ENCODE measurements at regions not wholly inside any gene's neighbourhood (a gene's known extent, or its start where the extent isn't known, plus 50 kb on each side); places are given as distances from the start of the nearest gene placed in this dataset.

DNA sequence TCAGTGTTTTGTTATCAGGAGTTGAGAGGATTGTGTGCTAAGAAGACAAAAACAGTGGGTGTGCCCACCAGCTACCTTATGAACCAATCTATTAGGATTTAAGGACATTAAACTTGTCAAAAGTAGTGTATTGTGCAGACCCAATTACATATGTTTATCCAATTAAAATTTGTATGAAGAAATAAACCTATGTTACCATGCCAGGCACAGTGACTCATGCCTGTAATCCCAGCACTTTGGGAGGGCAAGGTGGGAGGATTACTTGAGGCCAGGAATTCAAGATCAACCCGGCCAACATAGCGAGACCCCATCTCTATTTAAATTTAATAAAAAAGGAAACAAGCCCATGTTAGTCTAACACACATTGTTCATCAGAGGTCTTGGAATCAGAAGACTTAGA is 162.2 kb downstream of the IRS1 start:
- TF ChIP-seq, protein P1, sequence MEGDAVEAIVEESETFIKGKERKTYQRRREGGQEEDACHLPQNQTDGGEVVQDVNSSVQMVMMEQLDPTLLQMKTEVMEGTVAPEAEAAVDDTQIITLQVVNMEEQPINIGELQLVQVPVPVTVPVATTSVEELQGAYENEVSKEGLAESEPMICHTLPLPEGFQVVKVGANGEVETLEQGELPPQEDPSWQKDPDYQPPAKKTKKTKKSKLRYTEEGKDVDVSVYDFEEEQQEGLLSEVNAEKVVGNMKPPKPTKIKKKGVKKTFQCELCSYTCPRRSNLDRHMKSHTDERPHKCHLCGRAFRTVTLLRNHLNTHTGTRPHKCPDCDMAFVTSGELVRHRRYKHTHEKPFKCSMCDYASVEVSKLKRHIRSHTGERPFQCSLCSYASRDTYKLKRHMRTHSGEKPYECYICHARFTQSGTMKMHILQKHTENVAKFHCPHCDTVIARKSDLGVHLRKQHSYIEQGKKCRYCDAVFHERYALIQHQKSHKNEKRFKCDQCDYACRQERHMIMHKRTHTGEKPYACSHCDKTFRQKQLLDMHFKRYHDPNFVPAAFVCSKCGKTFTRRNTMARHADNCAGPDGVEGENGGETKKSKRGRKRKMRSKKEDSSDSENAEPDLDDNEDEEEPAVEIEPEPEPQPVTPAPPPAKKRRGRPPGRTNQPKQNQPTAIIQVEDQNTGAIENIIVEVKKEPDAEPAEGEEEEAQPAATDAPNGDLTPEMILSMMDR (conservative IDR thresholded peaks at IDR 0.05), result no peak
- no peak overlapping the region for H3K27ac ChIP-seq

DNA sequence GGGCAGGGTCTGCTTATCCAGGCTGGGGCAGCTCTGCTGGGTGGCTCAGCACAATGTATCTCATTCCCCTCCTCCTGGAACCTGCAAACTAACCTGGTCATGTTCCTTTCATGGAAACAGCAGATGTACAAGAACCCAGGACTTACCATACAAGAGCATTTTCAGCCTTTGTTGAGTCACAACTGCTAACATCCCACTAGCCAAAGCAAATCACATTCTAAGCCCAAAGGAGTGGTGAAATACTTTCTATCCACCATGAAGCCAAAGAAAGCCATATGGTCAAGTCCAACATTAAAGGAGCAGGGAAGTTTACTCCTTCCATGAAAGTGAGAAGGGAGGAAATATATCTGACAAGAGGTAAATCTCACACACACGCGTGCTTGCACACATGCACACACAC is 163.0 kb downstream of the IRS1 start:
- no peak overlapping the region for H3K27ac ChIP-seq
- TF ChIP-seq, protein P1 (conservative IDR thresholded peaks at IDR 0.05), result no peak

DNA sequence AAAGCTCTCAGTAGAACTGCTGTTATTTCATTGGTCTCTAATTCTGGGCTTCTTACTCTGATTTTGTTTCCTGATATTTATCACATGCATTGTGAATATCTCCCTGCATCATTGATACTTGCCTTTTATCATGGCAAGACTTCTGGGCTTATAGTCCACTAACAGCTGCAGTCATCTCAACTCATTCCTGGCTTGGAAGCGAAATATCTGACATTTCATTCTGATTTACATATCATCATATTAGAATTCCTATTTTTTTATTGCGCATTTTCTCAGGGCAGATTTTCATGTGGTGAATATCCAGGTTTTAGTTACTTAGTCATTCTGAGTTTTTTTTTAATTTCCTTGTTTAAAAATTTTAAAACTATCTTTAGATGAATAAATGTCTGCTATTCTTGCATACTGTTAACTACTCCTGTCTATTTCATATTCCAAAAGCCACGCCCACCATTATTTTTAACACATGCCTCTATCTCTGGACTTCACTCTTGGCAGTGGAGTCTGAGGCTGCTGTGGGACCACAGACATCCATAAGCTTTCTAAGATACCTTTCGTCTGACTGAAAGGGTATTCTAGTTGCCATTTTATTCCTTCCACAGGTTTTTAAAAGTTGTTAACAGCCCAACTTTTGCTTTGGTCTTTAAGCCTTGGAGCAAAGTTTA is 164.5 kb downstream of the IRS1 start:
- H3K27ac ChIP-seq, result no peak overlapping the region
- TF ChIP-seq, protein P1 (conservative IDR thresholded peaks at IDR 0.05), result no peak

DNA sequence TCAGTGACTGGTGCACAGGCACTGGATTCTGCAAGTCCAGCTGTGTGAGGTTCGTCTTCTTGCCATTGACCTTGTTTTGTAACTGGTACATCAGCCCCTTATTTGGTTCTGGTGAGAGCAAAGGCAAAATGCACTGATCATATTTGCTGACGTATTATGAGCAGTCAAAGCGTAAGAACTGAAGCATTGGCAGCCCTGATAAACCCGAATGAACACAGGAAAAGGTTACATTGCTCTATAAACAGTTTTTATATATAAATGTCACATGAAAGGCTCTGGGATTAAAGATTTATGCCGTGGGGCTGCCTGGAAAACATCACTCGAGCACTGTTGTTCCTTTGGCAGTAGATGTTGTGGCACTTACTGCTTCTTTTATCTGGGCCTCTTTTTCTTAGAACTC is 167.9 kb downstream of the IRS1 start:
- TF ChIP-seq, protein P1 (conservative IDR thresholded peaks at IDR 0.05), result no peak
- peak overlapping the region; percentile 62 for H3K27ac ChIP-seq

DNA sequence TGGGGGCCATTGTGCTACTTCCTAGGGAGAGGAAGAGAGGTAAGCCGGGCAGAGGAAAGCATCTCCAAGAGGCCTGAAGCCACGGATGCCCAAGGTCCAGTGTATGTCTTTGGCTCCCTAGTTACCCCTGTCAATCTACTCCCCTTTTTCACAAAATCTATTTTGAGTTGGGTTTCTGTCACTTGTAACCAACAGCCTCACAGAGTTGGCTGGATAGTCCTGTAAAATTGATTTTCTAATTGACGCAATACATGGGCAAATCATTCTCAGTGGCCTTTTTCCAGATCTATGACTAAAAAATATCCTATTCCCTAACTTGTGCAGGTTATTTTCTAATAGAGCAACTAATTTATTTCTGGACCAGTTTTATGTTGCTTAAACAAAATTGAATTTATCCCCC is 168.4 kb downstream of the IRS1 start:
- TF ChIP-seq, protein P1 (conservative IDR thresholded peaks at IDR 0.05), result no peak

DNA sequence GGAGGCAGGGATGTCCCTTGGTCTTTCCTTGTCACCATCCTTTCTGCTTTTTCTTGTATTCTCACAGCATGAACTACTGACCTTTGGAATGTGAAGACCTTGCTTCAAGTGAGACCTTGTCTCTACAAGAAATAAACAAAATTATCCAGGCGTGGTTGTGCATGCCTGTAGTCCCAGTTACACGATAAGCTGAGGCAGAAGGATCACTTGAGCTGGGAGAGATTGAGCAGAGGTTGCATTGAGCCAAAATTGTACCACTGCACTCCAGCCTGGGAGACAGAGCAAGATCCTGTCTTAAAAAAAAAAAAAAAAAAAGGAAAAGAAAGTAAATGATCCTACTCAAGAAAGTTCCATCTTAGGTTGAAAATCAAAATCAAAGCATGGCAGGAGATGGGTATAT is 173.7 kb downstream of the IRS1 start:
- no peak overlapping the region for H3K27ac ChIP-seq
- TF ChIP-seq, protein P1 (conservative IDR thresholded peaks at IDR 0.05), result no peak

More for the DNA sequence above, 168.4 kb downstream of the IRS1 start:
- H3K27ac ChIP-seq, result peak overlapping the region; percentile 62

DNA sequence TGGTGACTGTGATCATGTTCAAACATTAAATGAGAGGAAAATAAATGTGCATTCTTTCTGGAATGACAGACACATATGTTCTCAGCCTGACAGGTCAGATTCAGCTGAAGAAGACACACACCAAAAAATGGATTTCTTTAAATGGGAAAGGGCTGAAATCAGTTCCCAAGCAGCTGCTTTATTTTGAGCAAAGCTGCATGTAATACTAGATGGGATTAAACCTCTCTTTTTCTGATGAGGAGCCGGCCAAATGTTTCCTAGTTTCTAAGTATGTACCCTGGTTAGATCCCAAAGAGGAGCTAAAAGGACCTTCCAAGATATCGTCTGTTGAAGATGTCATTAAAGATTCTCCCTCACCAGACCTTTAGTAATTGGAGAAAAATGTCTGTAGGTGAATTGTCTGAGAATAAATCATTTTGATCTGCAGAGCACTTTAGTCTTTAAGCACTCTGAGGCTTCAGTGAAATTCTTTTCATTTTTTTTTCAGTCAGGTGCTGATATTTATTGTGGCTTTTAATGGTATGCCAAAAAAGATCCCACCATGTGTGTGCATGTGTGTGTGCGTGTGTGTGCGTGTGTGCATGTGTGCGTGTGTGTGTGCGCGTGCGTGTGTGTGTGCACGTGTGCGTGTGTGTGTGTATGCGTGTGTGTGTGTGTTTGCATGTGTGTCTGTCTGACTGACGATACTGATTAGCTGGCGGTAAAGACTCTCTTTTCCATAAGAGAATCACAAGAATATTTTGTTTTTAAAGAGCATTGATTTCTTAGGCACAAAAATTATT is 175.8 kb downstream of the IRS1 start:
- TF ChIP-seq, protein P1 (conservative IDR thresholded peaks at IDR 0.05), result no peak
- no peak overlapping the region for H3K27ac ChIP-seq

All from VCaP (cell line).